ENCODE measurements at regions not wholly inside any gene's neighbourhood (a gene's known extent, or its start where the extent isn't known, plus 50 kb on each side); places are given as distances from the start of the nearest gene placed in this dataset.
"Not testable (repeated sequence)": the region's sequence is repeated elsewhere in the genome, so short reads cannot be mapped to it uniquely, and the experiment has no call there.

- Mint-ChIP-seq H3K9me3 (peaks cover 5% of the 10 kb centered on the region), H3K27ac (no peak overlapping the region), H3K36me3 (no peaks in the 10 kb centered on the region), H3K4me3 (no peak overlapping the region), H3K4me1 (no peaks in the 10 kb centered on the region)
- no peak for DNase-seq (ENCODE audit: low spot score in 2 of 2)
- no peak for ATAC-seq
Measured at GRCh38 chr2:223165423-223166214, 113.6 kb downstream of the KCNE4 start.

- H3K4me3 Mint-ChIP-seq = no peak overlapping the region
Measured at GRCh38 chr2:223166215-223166493, 114.2 kb downstream of the KCNE4 start.

GRCh38 chr2:223166983-223167650, 115.1 kb downstream of the KCNE4 start:
- ATAC-seq (no peak), DNase-seq (ENCODE audit: low spot score in 2 of 2) (no peak)
- Mint-ChIP-seq H3K36me3 (no peaks in the 10 kb centered on the region), H3K27ac (no peak overlapping the region), H3K4me3 (no peak overlapping the region), H3K9me3 (peaks cover 5% of the 10 kb centered on the region), H3K4me1 (no peaks in the 10 kb centered on the region)

More at GRCh38 chr2:223166215-223166493, 114.2 kb downstream of the KCNE4 start:
- no peak for ATAC-seq
- Mint-ChIP-seq H3K9me3 (peaks cover 5% of the 10 kb centered on the region), H3K36me3 (no peaks in the 10 kb centered on the region), H3K4me1 (no peaks in the 10 kb centered on the region), H3K27ac (no peak overlapping the region)
- DNase-seq (ENCODE audit: low spot score in 2 of 2) = no peak

- ATAC-seq (no peak), DNase-seq (ENCODE audit: low spot score in 2 of 2) (no peak)
- Mint-ChIP-seq H3K27ac (no peak overlapping the region), H3K4me3 (no peak overlapping the region), H3K36me3 (no peaks in the 10 kb centered on the region), H3K4me1 (no peaks in the 10 kb centered on the region), H3K9me3 (peaks cover 5% of the 10 kb centered on the region)
Measured at GRCh38 chr2:223169830-223170605, 118.0 kb downstream of the KCNE4 start.

GRCh38 chr2:223176970-223177369, 125.0 kb downstream of the KCNE4 start:
- no peak for ATAC-seq

GRCh38 chr2:223180463-223180862, 128.5 kb downstream of the KCNE4 start:
- no peak for ATAC-seq
- Mint-ChIP-seq H3K9me3 (no peaks in the 10 kb centered on the region), H3K27ac (no peak overlapping the region), H3K36me3 (no peaks in the 10 kb centered on the region), H3K4me1 (no peaks in the 10 kb centered on the region), H3K4me3 (no peak overlapping the region)
- no peak for DNase-seq (ENCODE audit: low spot score in 2 of 2)

More at GRCh38 chr2:223176970-223177369, 125.0 kb downstream of the KCNE4 start:
- DNase-seq (ENCODE audit: low spot score in 2 of 2) = no peak
- Mint-ChIP-seq H3K27ac (no peak overlapping the region), H3K36me3 (no peaks in the 10 kb centered on the region), H3K4me3 (no peak overlapping the region), H3K9me3 (no peaks in the 10 kb centered on the region), H3K4me1 (no peaks in the 10 kb centered on the region)

- H3K36me3 Mint-ChIP-seq = no peaks in the 10 kb centered on the region
Measured at GRCh38 chr2:223181561-223181960, 129.6 kb downstream of the KCNE4 start.

GRCh38 chr2:223182356-223182755, 130.4 kb downstream of the KCNE4 start:
- H3K36me3 Mint-ChIP-seq = no peaks in the 10 kb centered on the region
- no peak for DNase-seq (ENCODE audit: low spot score in 2 of 2)
- ATAC-seq = no peak
- H3K27ac Mint-ChIP-seq = no peak overlapping the region
- H3K4me1 Mint-ChIP-seq = no peaks in the 10 kb centered on the region
- H3K4me3 Mint-ChIP-seq = no peak overlapping the region
- H3K9me3 Mint-ChIP-seq = no peaks in the 10 kb centered on the region

More at GRCh38 chr2:223181561-223181960, 129.6 kb downstream of the KCNE4 start:
- Mint-ChIP-seq H3K9me3 (no peaks in the 10 kb centered on the region), H3K4me3 (no peak overlapping the region), H3K4me1 (no peaks in the 10 kb centered on the region), H3K27ac (no peak overlapping the region)
- DNase-seq (ENCODE audit: low spot score in 2 of 2) (no peak), ATAC-seq (no peak)

- no peak for DNase-seq (ENCODE audit: low spot score in 2 of 2)
- no peak overlapping the region for H3K27ac Mint-ChIP-seq
- no peaks in the 10 kb centered on the region for H3K4me1 Mint-ChIP-seq
- H3K36me3 Mint-ChIP-seq = no peaks in the 10 kb centered on the region
- H3K4me3 Mint-ChIP-seq = no peak overlapping the region
- ATAC-seq = no peak
- H3K9me3 Mint-ChIP-seq = no peaks in the 10 kb centered on the region
Measured at GRCh38 chr2:223185638-223186037, 133.6 kb downstream of the KCNE4 start.

- H3K9me3 Mint-ChIP-seq = peaks cover 3% of the 10 kb centered on the region
- no peaks in the 10 kb centered on the region for H3K4me1 Mint-ChIP-seq
- no peak for ATAC-seq
- no peak for DNase-seq (ENCODE audit: low spot score in 2 of 2)
- no peaks in the 10 kb centered on the region for H3K36me3 Mint-ChIP-seq
- no peak overlapping the region for H3K27ac Mint-ChIP-seq
- H3K4me3 Mint-ChIP-seq = no peak overlapping the region
Measured at GRCh38 chr2:223187256-223187655, 135.3 kb downstream of the KCNE4 start.

GRCh38 chr2:223190561-223191206, 138.7 kb downstream of the KCNE4 start:
- not testable (repeated sequence) for H3K9me3 Mint-ChIP-seq; H3K4me3 Mint-ChIP-seq; H3K36me3 Mint-ChIP-seq; ATAC-seq; H3K4me1 Mint-ChIP-seq; DNase-seq (ENCODE audit: low spot score in 2 of 2); H3K27ac Mint-ChIP-seq

GRCh38 chr2:223196331-223196730, 144.3 kb downstream of the KCNE4 start:
- no peak for ATAC-seq
- Mint-ChIP-seq H3K27ac (no peak overlapping the region), H3K4me1 (no peaks in the 10 kb centered on the region), H3K9me3 (peaks cover 6% of the 10 kb centered on the region), H3K4me3 (no peak overlapping the region), H3K36me3 (no peaks in the 10 kb centered on the region)
- DNase-seq (ENCODE audit: low spot score in 2 of 2) = no peak

- ATAC-seq (no peak), DNase-seq (ENCODE audit: low spot score in 2 of 2) (no peak)
- Mint-ChIP-seq H3K36me3 (no peaks in the 10 kb centered on the region), H3K9me3 (peaks cover 3% of the 10 kb centered on the region), H3K4me3 (no peak overlapping the region), H3K27ac (no peak overlapping the region), H3K4me1 (no peaks in the 10 kb centered on the region)
Measured at GRCh38 chr2:223197046-223197445, 145.1 kb downstream of the KCNE4 start.

- H3K4me3 Mint-ChIP-seq = no peak overlapping the region
- ATAC-seq = no peak
- H3K9me3 Mint-ChIP-seq = peaks cover 5% of the 10 kb centered on the region
- H3K4me1 Mint-ChIP-seq = no peaks in the 10 kb centered on the region
- DNase-seq (ENCODE audit: low spot score in 2 of 2) = no peak
- H3K36me3 Mint-ChIP-seq = no peaks in the 10 kb centered on the region
- H3K27ac Mint-ChIP-seq = no peak overlapping the region
Measured at GRCh38 chr2:223199531-223200515, 147.8 kb downstream of the KCNE4 start.
